Lower leg skin (tissue), 4 donors: ENCODE measurements at regions not wholly inside any gene's neighbourhood (a gene's known extent, or its start where the extent isn't known, plus 50 kb on each side); places are given as distances from the start of the nearest gene placed in this dataset.

ENCODE experiments used
- DNase-seq, 2 donors: peaks; one replicate each; pipeline ENCODE4 v3.0.0-alpha.2; 2019; ENCODE audit warnings: low spot score in 2 of 2
- H3K4me3 ChIP-seq: fragments of 200-600 bp; sonication (generic); 2 replicates; pipeline ENCODE4 v1.5.1; 2017; ENCODE audit warnings: mild to moderate bottlenecking, low read depth; ENCODE audit not compliant: poor library complexity, severe bottlenecking
- POLR2A ChIP-seq, 2 donors: fragments of 450-650 bp; IDR thresholded peaks; one replicate each; pipeline ENCODE4 v1.6.1; 2016 to 2017; ENCODE audit warnings: antibody characterized with exemption in 2 of 2, mild to moderate bottlenecking in 1 of 2, moderate library complexity in 1 of 2
- WGBS, 2 donors: methylation state at CpG; one replicate each; pipeline ENCODE4 v1.1.5; 2018; 5-methylcytosine and 5-hydroxymethylcytosine counted together
- intact Hi-C: fragments of 100-400 bp; cut with DNase I; formaldehyde crosslinking; loops from one replicate; pipeline ENCODE4 v1.15.0; 2023; ENCODE audit warnings: low total_unique reads
- TF ChIP-seq, protein P1 (sequence below), 3 donors: fragments of 450-650 bp; IDR thresholded peaks; one replicate each; pipeline ENCODE4 v1.5.1; 2016; ENCODE audit warnings: antibody characterized with exemption in 3 of 3, mild to moderate bottlenecking in 3 of 3, moderate library complexity in 2 of 3

DNA sequence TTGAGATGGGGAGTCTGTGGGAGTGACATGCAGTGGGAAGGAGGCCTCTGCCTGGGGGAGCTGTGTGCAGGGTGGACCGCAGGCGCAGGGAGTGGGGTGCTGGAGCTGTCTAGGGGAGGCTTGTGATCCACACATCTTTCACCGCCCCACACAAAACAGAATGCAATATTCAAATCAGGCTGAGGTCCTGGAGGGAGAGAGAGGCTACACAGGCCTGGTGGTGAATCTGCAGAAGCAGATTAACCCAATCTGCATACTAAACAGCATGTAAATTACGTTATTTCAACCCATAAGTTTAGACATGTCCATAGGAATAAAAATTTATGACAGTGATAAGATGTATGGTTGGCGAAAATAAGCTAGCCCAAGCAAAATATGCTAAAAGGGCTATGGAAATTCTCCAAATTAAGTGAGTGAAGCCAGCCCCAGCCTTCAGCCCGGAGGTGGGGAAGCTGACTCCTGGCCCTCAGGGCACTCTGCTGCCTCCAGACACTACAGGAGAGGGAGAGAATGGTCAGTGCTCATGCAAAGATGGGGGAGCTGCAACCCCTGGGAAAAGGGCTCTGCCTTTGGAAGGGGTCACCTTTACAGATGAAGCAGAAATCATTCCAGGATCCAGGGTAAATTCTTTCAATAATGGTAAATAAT is 156.2 kb upstream of the CTTNBP2NL start:
- WGBS, 2 donors = 62 to 63% methylated on average over 6 of the region's 6 CpGs
- intact Hi-C loops = no loop called here
- DNase-seq = no peak
- H3K4me3 ChIP-seq = no peak overlapping the region
- no peak for TF ChIP-seq POLR2A (IDR thresholded peaks at IDR 0.05)
- TF ChIP-seq, protein P1, sequence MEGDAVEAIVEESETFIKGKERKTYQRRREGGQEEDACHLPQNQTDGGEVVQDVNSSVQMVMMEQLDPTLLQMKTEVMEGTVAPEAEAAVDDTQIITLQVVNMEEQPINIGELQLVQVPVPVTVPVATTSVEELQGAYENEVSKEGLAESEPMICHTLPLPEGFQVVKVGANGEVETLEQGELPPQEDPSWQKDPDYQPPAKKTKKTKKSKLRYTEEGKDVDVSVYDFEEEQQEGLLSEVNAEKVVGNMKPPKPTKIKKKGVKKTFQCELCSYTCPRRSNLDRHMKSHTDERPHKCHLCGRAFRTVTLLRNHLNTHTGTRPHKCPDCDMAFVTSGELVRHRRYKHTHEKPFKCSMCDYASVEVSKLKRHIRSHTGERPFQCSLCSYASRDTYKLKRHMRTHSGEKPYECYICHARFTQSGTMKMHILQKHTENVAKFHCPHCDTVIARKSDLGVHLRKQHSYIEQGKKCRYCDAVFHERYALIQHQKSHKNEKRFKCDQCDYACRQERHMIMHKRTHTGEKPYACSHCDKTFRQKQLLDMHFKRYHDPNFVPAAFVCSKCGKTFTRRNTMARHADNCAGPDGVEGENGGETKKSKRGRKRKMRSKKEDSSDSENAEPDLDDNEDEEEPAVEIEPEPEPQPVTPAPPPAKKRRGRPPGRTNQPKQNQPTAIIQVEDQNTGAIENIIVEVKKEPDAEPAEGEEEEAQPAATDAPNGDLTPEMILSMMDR (IDR thresholded peaks at IDR 0.05) = no peak

DNA sequence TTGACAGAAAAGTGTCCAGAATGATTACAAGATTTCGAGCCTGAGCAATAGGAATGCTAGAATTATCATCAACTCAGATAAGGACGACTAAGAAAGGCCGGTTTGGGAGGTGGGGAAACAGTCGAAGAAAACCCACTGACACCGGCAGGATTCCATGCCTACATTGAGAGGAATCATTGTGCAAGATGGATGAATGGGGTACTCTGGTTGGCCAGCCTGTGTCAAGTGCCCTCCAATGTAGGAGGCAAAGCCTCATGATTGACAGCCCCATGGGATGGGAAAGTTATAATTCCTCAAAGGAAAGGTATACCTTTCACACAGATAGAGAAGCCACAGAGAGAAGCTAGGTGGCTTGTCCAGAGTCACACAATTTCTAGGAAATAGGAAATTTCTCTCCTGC is 153.5 kb upstream of the CTTNBP2NL start:
- TF ChIP-seq, protein P1 (IDR thresholded peaks at IDR 0.05) = no peak
- TF ChIP-seq POLR2A (IDR thresholded peaks at IDR 0.05) = no peak
- no peak overlapping the region for H3K4me3 ChIP-seq
- WGBS, 2 donors = 88 to 90% methylated on average over 5 of the region's 5 CpGs
- intact Hi-C loops = no loop called here
- no peak for DNase-seq

DNA sequence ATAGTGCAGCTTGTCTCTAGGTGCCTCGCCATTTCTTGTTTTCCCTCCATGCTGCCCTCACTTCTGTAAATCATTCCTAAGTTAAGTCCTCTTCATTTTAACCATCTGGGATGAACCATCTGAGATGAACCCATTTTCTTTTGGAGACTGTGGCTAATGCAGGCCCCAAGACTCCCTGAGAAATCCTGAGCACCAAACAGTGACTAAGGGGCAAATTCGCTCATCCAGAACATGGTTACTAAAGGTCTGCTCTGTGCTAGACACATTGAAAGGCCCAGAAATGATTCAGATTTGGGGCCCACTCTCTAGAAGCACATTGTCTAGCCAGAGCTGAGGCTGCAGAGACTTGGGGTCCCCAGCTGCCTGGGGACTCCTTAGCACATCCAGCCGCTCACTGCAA is 151.9 kb upstream of the CTTNBP2NL start:
- H3K4me3 ChIP-seq = no peak overlapping the region
- 83 to 93% methylated on average over 3 of the region's 3 CpGs for WGBS, 2 donors
- DNase-seq = no peak
- TF ChIP-seq, protein P1 (IDR thresholded peaks at IDR 0.05) = no peak
- no peak for TF ChIP-seq POLR2A (IDR thresholded peaks at IDR 0.05)
- intact Hi-C loops = no loop called here

DNA sequence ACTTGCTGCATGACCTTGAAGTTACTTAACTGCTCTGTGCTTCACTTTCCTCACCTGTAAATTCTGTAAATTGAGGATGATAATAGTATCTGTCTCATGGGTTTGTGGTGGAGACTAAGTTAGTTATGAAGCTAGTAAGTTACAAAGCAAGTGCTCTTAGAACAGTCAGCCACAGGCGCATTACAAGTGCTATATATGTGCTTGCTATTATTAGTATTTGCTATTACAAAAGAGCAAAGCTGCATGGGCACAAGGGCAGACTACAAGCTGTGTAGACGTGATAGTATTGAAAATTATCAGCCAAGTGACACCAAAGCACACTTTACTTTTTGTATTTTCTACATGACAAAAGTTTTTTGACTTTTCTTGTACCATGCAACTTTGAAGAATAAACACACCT is 150.9 kb upstream of the CTTNBP2NL start:
- intact Hi-C loops = no loop called here
- H3K4me3 ChIP-seq = no peak overlapping the region
- no peak for DNase-seq
- WGBS, 2 donors = 65 to 82% methylated on average over 2 of the region's 2 CpGs
- TF ChIP-seq, protein P1 (IDR thresholded peaks at IDR 0.05) = no peak
- TF ChIP-seq POLR2A (IDR thresholded peaks at IDR 0.05) = no peak

DNA sequence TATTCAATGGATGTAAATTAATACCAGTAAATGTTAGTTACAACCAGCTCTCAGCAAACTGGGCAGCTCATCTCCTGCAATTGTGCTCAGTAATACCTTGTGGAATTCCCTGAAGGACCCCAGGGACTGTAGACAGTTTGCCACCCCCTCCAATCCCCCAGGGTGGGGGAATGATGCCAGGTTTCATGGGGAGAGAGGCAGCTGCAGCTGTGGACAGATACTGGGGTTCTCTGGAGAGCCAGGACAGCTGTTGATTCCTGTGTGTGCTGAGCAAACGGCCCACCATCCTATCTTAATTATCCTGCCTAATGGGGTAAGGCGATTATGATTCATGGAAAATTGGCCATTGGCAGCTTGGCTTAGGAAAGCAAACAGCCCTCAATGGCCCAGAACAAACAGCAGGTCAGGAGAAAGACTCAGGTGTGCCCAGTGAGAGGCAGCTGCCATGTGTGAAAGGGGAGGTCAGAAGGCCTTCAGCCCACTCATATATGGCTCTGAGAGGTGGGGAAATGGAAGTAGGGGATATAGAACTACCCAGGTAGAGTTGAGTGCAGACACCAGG is 148.9 kb upstream of the CTTNBP2NL start:
- 54 to 75% methylated on average over 2 of the region's 2 CpGs for WGBS, 2 donors
- intact Hi-C loops = no loop called here
- no peak for TF ChIP-seq POLR2A (IDR thresholded peaks at IDR 0.05)
- TF ChIP-seq, protein P1 (IDR thresholded peaks at IDR 0.05) = no peak
- no peak overlapping the region for H3K4me3 ChIP-seq
- DNase-seq = no peak

DNA sequence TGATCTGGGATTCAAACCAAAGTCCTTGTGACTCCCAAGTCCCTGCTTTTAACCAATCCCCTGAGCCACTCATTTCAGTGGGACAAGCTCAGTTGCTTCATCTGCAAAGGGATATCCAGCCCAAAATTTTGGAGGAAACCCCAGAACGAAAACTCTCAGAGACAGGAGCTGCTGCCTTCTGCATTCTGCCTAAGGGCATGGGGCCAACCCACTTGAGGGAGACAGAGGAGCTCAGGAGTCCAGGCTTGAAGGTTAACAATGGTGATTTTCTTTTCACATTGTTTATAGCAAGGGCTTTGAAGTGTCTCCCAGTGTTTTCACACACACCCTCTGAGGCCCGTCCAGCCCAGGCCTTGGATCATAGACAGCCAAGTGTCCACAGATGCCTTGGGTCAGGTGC is 148.1 kb upstream of the CTTNBP2NL start:
- intact Hi-C loops = no loop called here
- H3K4me3 ChIP-seq = no peak overlapping the region
- WGBS, 2 donors = 56 to 66% methylated on average over 2 of the region's 2 CpGs
- no peak for TF ChIP-seq POLR2A (IDR thresholded peaks at IDR 0.05)
- TF ChIP-seq, protein P1 (IDR thresholded peaks at IDR 0.05) = no peak
- DNase-seq = no peak
